ENCODE measurements at regions not wholly inside any gene's neighbourhood (a gene's known extent, or its start where the extent isn't known, plus 50 kb on each side); places are given as distances from the start of the nearest gene placed in this dataset.

- H3K27ac ChIP-seq: no peak overlapping the region
- H3F3A ChIP-seq (ENCODE audit: low read depth): no peaks in the 10 kb centered on the region
- Mint-ChIP-seq H3K27ac (no peak overlapping the region), H3K4me1 (no peaks in the 10 kb centered on the region), H3K9me3 (no peaks in the 10 kb centered on the region), H3K36me3 (no peaks in the 10 kb centered on the region), H3K27me3 (ENCODE audit: insufficient read depth, low read depth) (peaks cover 2% of the 10 kb centered on the region), H3K4me3 (no peak overlapping the region)
- H3K36me3 ChIP-seq: no peaks in the 10 kb centered on the region
- no peak overlapping the region for H3K4me3 ChIP-seq
- no peak overlapping the region for H3K9ac ChIP-seq
- H3K9me3 ChIP-seq (ENCODE audit: low read depth): no peaks in the 10 kb centered on the region
- H3K4me1 ChIP-seq: no peaks in the 10 kb centered on the region
- no peak overlapping the region for H2AFZ ChIP-seq (replicated peaks)
- no peaks in the 10 kb centered on the region for H3K27me3 ChIP-seq
- H3K79me2 ChIP-seq (ENCODE audit: low read depth): no peaks in the 10 kb centered on the region
- no peak for TF ChIP-seq EZH2phosphoT487 (IDR thresholded peaks at IDR 0.05)
- TF ChIP-seq CTCF (IDR thresholded peaks at IDR 0.05): no peak
- TF ChIP-seq EZH2 (IDR thresholded peaks at IDR 0.05): no peak
- DNase-seq (ENCODE audit: low spot score): no peak
- no peak overlapping the region for H3K4me2 ChIP-seq
- no peaks in the 10 kb centered on the region for H4K20me1 ChIP-seq (ENCODE audit: low read depth)
Measured at GRCh38 chr6:105620878-105621277, 218.0 kb upstream of the PREP start.

- Histone ChIP-seq H2AFZ (replicated peaks) (no peak overlapping the region), H3K4me1 (no peaks in the 10 kb centered on the region), H3K9ac (no peak overlapping the region), H3K4me3 (no peak overlapping the region), H3F3A (ENCODE audit: low read depth) (no peaks in the 10 kb centered on the region), H3K27me3 (no peaks in the 10 kb centered on the region), H4K20me1 (ENCODE audit: low read depth) (no peaks in the 10 kb centered on the region), H3K27ac (no peak overlapping the region), H3K9me3 (ENCODE audit: low read depth) (no peaks in the 10 kb centered on the region), H3K79me2 (ENCODE audit: low read depth) (no peaks in the 10 kb centered on the region), H3K4me2 (no peak overlapping the region), H3K36me3 (no peaks in the 10 kb centered on the region)
- DNase-seq (ENCODE audit: low spot score): no peak
- no peak overlapping the region for H3K4me3 Mint-ChIP-seq
- H3K27ac Mint-ChIP-seq: no peak overlapping the region
- no peaks in the 10 kb centered on the region for H3K4me1 Mint-ChIP-seq
- H3K27me3 Mint-ChIP-seq (ENCODE audit: insufficient read depth, low read depth): peaks cover 2% of the 10 kb centered on the region
- H3K9me3 Mint-ChIP-seq: no peaks in the 10 kb centered on the region
- TF ChIP-seq CTCF (IDR thresholded peaks at IDR 0.05) (no peak), EZH2phosphoT487 (IDR thresholded peaks at IDR 0.05) (no peak)
- H3K36me3 Mint-ChIP-seq: no peaks in the 10 kb centered on the region
Measured at GRCh38 chr6:105619971-105620741, 217.3 kb upstream of the PREP start.

GRCh38 chr6:105618247-105618646, 215.4 kb upstream of the PREP start:
- H3K27me3 ChIP-seq: no peaks in the 10 kb centered on the region
- no peaks in the 10 kb centered on the region for H3K36me3 ChIP-seq
- no peaks in the 10 kb centered on the region for H4K20me1 ChIP-seq (ENCODE audit: low read depth)
- no peak for DNase-seq (ENCODE audit: low spot score)
- H3F3A ChIP-seq (ENCODE audit: low read depth): no peaks in the 10 kb centered on the region
- Mint-ChIP-seq H3K4me3 (no peak overlapping the region), H3K36me3 (no peaks in the 10 kb centered on the region), H3K9me3 (peaks cover 3% of the 10 kb centered on the region), H3K4me1 (no peaks in the 10 kb centered on the region), H3K27ac (no peak overlapping the region), H3K27me3 (ENCODE audit: insufficient read depth, low read depth) (peaks cover 2% of the 10 kb centered on the region)
- no peaks in the 10 kb centered on the region for H3K9me3 ChIP-seq (ENCODE audit: low read depth)
- H3K27ac ChIP-seq: no peak overlapping the region
- H3K9ac ChIP-seq: no peak overlapping the region
- H3K79me2 ChIP-seq (ENCODE audit: low read depth): no peaks in the 10 kb centered on the region
- TF ChIP-seq EZH2 (IDR thresholded peaks at IDR 0.05) (no peak), EZH2phosphoT487 (IDR thresholded peaks at IDR 0.05) (no peak), CTCF (IDR thresholded peaks at IDR 0.05) (no peak)
- no peak overlapping the region for H3K4me2 ChIP-seq
- no peak overlapping the region for H3K4me3 ChIP-seq
- no peaks in the 10 kb centered on the region for H3K4me1 ChIP-seq
- no peak overlapping the region for H2AFZ ChIP-seq (replicated peaks)

Data from neural progenitor cell (in vitro differentiated cells).